SK-N-SH treated with all-trans-retinoic acid at 6 μM for 48 hours (cell line): ENCODE measurements at regions not wholly inside any gene's neighbourhood (a gene's known extent, or its start where the extent isn't known, plus 50 kb on each side); places are given as distances from the start of the nearest gene placed in this dataset.
A peak's percentile ranks its signal among the peaks of the same experiment; 100 is the strongest.

Experiments used
- ATAC-seq: fragments of 200-7000 bp; cut with Tn5 transposase; 3 replicates; pipeline ENCODE4 v1.9.1; 2020; ENCODE audit warnings: mild to moderate bottlenecking, moderate library complexity
- ARNTL ChIP-seq: fragments of 450-650 bp; formaldehyde crosslinking; IDR thresholded peaks from 2 replicates; pipeline ENCODE4 v1.5.0; 2020; ENCODE audit warnings: low read depth, mild to moderate bottlenecking, moderate library complexity, borderline replicate concordance
- BACH2 ChIP-seq: fragments of 250-450 bp; sonication (Bioruptor Pico); IDR thresholded peaks from 2 replicates; pipeline ENCODE4 v1.9.0; 2021; ENCODE audit warnings: mild to moderate bottlenecking, borderline replicate concordance
- CSDC2 ChIP-seq: fragments of 250-450 bp; sonication (Bioruptor Pico); IDR thresholded peaks from 2 replicates; pipeline ENCODE4 v1.5.0; 2020; ENCODE audit warnings: mild to moderate bottlenecking, moderate library complexity
- ESRRG ChIP-seq: fragments of 250-450 bp; sonication (Bioruptor Pico); IDR thresholded peaks from 2 replicates; pipeline ENCODE4 v1.6.1; 2021; ENCODE audit warnings: mild to moderate bottlenecking
- GLIS3 ChIP-seq: fragments of 250-450 bp; sonication (Bioruptor Pico); IDR thresholded peaks from 2 replicates; pipeline ENCODE4 v1.5.0; 2020; ENCODE audit warnings: mild to moderate bottlenecking, moderate library complexity
- ISL1 ChIP-seq: fragments of 250-450 bp; sonication (Bioruptor Pico); IDR thresholded peaks from 2 replicates; pipeline ENCODE4 v2.1.2; 2022; ENCODE audit warnings: mild to moderate bottlenecking, moderate library complexity
- OSR1 ChIP-seq: fragments of 250-450 bp; sonication (Bioruptor Pico); IDR thresholded peaks from 2 replicates; pipeline ENCODE4 v1.8.0; 2022; ENCODE audit warnings: moderate library complexity, mild to moderate bottlenecking, inconsistent platforms
- SNAI2 ChIP-seq: fragments of 250-450 bp; sonication (Bioruptor Pico); IDR thresholded peaks from 2 replicates; pipeline ENCODE4 v1.5.0; 2020; ENCODE audit warnings: mild to moderate bottlenecking, moderate library complexity
- TCF4 ChIP-seq: fragments of 250-450 bp; sonication (Bioruptor Pico); IDR thresholded peaks from 2 replicates; pipeline ENCODE4 v1.8.0; 2021; ENCODE audit warnings: mild to moderate bottlenecking, moderate library complexity, borderline replicate concordance
- TOX ChIP-seq: fragments of 250-450 bp; sonication (Bioruptor Pico); IDR thresholded peaks from 2 replicates; pipeline ENCODE4 v1.8.0; 2021; ENCODE audit warnings: mild to moderate bottlenecking, moderate library complexity, borderline replicate concordance
- ZC3H10 ChIP-seq: fragments of 250-450 bp; sonication (Bioruptor Pico); IDR thresholded peaks from 2 replicates; pipeline ENCODE4 v1.5.1; 2021; ENCODE audit warnings: mild to moderate bottlenecking, moderate library complexity
- ZFP3 ChIP-seq: fragments of 250-450 bp; sonication (Bioruptor Pico); IDR thresholded peaks from 2 replicates; pipeline ENCODE4 v1.5.0; 2020; ENCODE audit warnings: mild to moderate bottlenecking, moderate library complexity
- ZFP30 ChIP-seq: fragments of 450-650 bp; formaldehyde crosslinking; IDR thresholded peaks from 2 replicates; pipeline ENCODE4 v1.5.0; 2022; ENCODE audit warnings: mild to moderate bottlenecking, moderate library complexity
- ZNF565 ChIP-seq: fragments of 450-650 bp; formaldehyde crosslinking; conservative IDR thresholded peaks from 2 replicates; pipeline ENCODE4 v1.5.0; 2020; ENCODE audit warnings: low read depth, mild to moderate bottlenecking, moderate library complexity
- ZNF70 ChIP-seq: fragments of 450-650 bp; formaldehyde crosslinking; IDR thresholded peaks from 2 replicates; pipeline ENCODE4 v1.5.0; 2020; ENCODE audit warnings: mild to moderate bottlenecking, moderate library complexity
- TF ChIP-seq, protein P1 (sequence below): fragments of 250-450 bp; sonication (Bioruptor Pico); IDR thresholded peaks from 2 replicates; pipeline ENCODE4 v1.5.1; 2020; ENCODE audit warnings: low read depth, mild to moderate bottlenecking, moderate library complexity
- TF ChIP-seq, protein P2 (sequence below): fragments of 250-450 bp; sonication (Bioruptor Pico); IDR thresholded peaks from 2 replicates; pipeline ENCODE4 v1.5.1; 2021; ENCODE audit warnings: mild to moderate bottlenecking, moderate library complexity
- TF ChIP-seq, protein P3 (sequence below): fragments of 250-450 bp; sonication (Bioruptor Pico); IDR thresholded peaks from 2 replicates; pipeline ENCODE4 v1.8.0; 2020; ENCODE audit warnings: mild to moderate bottlenecking, moderate library complexity, borderline replicate concordance
- TF ChIP-seq, protein P4 (sequence below): fragments of 250-450 bp; sonication (Bioruptor Pico); IDR thresholded peaks from 2 replicates; pipeline ENCODE4 v1.8.0; 2021; ENCODE audit warnings: low read depth, mild to moderate bottlenecking, moderate library complexity, borderline replicate concordance

DNA sequence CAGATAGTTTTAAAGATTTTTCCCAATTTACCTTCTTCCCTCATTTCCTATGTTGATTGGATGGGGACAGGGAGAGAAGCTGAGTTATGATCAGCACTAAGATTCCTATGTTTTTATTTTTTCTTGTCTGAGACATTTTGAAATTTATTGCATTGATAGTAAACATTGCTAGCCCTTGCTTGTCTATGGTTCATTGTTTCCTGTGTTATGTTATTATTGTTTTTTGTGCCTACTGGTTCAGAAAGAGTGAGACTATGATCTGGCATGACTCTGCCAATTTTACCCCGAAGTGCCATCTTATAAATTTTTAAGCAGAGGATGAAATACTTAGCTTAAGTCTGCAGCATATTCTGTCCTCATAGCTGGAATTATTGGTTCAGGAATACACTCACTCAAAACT lies 478.5 kb downstream of the MBD2 start:
- TF ChIP-seq SNAI2 (CRISPR knock-in tag) (no peak), CSDC2 (no peak), ZC3H10 (CRISPR knock-in tag) (no peak), ZFP3 (CRISPR knock-in tag) (no peak), TOX (CRISPR knock-in tag) (no peak), ISL1 (CRISPR knock-in tag) (no peak), ZNF70 (no peak), BACH2 (no peak), ESRRG (no peak), ZNF565 (CRISPR knock-in tag) (no peak)
- TF ChIP-seq, protein P1, sequence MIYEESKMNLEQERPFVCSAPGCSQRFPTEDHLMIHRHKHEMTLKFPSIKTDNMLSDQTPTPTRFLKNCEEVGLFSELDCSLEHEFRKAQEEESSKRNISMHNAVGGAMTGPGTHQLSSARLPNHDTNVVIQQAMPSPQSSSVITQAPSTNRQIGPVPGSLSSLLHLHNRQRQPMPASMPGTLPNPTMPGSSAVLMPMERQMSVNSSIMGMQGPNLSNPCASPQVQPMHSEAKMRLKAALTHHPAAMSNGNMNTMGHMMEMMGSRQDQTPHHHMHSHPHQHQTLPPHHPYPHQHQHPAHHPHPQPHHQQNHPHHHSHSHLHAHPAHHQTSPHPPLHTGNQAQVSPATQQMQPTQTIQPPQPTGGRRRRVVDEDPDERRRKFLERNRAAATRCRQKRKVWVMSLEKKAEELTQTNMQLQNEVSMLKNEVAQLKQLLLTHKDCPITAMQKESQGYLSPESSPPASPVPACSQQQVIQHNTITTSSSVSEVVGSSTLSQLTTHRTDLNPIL (CRISPR knock-in tag): no peak
- TF ChIP-seq, protein P2, sequence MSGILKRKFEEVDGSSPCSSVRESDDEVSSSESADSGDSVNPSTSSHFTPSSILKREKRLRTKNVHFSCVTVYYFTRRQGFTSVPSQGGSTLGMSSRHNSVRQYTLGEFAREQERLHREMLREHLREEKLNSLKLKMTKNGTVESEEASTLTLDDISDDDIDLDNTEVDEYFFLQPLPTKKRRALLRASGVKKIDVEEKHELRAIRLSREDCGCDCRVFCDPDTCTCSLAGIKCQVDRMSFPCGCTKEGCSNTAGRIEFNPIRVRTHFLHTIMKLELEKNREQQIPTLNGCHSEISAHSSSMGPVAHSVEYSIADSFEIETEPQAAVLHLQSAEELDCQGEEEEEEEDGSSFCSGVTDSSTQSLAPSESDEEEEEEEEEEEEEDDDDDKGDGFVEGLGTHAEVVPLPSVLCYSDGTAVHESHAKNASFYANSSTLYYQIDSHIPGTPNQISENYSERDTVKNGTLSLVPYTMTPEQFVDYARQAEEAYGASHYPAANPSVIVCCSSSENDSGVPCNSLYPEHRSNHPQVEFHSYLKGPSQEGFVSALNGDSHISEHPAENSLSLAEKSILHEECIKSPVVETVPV (CRISPR knock-in tag): no peak
- TF ChIP-seq, all 23 proteins: peak for 0

DNA sequence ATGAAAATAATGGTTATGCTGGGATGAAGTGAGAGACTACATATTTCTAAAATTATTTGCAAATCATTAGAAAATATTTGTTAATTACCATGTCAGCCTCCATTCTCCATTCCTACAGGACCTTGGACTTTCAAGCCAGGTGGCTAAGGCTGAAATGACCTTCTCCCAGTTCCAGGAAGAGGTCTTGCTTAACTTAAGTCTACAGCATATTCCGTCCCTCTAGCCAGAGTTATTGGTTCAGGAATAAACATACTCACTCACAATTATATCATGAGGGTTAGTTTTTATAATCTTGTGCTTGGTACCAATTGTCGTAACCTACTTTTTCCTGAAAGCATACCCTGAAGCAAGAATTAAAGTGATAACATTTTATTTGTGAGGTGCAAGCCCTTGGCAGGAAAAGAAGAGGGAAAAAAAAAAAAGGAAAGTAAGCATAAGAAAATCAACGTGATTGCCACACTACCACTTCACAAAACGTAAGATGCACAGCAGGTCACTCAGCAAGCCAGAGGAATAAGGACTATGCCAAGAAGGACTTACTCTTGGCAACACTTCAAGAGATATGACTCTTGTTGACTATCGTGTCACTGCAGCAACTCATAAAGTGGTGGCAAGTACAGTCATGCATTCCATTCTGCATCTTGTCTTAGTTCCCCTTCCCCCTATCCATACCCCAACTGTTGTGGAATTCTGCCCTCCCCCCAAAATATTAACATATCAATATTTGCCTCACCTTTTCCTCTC lies 479.1 kb downstream of the MBD2 start:
- ATAC-seq: no peak
- TF ChIP-seq TOX (CRISPR knock-in tag): no peak
- TF ChIP-seq BACH2: no peak
- TF ChIP-seq, protein P3, sequence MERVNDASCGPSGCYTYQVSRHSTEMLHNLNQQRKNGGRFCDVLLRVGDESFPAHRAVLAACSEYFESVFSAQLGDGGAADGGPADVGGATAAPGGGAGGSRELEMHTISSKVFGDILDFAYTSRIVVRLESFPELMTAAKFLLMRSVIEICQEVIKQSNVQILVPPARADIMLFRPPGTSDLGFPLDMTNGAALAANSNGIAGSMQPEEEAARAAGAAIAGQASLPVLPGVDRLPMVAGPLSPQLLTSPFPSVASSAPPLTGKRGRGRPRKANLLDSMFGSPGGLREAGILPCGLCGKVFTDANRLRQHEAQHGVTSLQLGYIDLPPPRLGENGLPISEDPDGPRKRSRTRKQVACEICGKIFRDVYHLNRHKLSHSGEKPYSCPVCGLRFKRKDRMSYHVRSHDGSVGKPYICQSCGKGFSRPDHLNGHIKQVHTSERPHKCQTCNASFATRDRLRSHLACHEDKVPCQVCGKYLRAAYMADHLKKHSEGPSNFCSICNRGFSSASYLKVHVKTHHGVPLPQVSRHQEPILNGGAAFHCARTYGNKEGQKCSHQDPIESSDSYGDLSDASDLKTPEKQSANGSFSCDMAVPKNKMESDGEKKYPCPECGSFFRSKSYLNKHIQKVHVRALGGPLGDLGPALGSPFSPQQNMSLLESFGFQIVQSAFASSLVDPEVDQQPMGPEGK (CRISPR knock-in tag): no peak
- no peak for TF ChIP-seq GLIS3

More for the DNA sequence above, 478.5 kb downstream of the MBD2 start:
- ATAC-seq: no peak

- TF ChIP-seq, protein P4, sequence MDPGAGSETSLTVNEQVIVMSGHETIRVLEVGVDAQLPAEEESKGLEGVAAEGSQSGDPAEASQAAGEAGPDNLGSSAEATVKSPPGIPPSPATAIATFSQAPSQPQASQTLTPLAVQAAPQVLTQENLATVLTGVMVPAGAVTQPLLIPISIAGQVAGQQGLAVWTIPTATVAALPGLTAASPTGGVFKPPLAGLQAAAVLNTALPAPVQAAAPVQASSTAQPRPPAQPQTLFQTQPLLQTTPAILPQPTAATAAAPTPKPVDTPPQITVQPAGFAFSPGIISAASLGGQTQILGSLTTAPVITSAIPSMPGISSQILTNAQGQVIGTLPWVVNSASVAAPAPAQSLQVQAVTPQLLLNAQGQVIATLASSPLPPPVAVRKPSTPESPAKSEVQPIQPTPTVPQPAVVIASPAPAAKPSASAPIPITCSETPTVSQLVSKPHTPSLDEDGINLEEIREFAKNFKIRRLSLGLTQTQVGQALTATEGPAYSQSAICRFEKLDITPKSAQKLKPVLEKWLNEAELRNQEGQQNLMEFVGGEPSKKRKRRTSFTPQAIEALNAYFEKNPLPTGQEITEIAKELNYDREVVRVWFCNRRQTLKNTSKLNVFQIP (CRISPR knock-in tag): no peak
- TF ChIP-seq, protein P1 (CRISPR knock-in tag): no peak
- no peak for TF ChIP-seq GLIS3
- TF ChIP-seq ZNF565 (CRISPR knock-in tag): no peak
- no peak for TF ChIP-seq ESRRG
- TF ChIP-seq OSR1 (CRISPR knock-in tag): no peak
- no peak for TF ChIP-seq ZFP30 (CRISPR knock-in tag)
- no peak for TF ChIP-seq ARNTL (CRISPR knock-in tag)
- ATAC-seq: no peak
Observed at GRCh38 chr18:53739700-53740099, 484.8 kb downstream of the MBD2 start.

DNA sequence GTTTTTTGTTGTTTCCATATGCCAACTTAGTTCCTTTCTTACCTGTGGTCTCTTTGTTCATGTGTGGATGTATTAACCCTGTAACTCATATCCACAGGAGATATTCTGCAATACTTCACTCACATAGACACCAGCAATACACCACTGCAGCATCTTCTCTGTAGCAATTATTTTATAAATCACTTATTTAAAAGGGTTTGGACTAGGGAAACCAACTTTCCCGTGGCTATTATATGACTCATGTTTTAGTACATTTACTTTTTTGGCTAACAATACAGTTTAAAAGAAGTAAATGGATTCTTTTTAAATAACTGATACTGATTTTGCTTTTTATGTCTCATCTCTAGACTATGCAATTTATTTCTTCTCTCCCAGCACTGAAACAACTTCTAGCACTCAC lies 488.9 kb downstream of the MBD2 start:
- TF ChIP-seq GLIS3 (no peak), ISL1 (CRISPR knock-in tag) (0 out of 2 replicates have a peak, but pooled peaks have one; percentile 33)
- ATAC-seq: no peak

DNA sequence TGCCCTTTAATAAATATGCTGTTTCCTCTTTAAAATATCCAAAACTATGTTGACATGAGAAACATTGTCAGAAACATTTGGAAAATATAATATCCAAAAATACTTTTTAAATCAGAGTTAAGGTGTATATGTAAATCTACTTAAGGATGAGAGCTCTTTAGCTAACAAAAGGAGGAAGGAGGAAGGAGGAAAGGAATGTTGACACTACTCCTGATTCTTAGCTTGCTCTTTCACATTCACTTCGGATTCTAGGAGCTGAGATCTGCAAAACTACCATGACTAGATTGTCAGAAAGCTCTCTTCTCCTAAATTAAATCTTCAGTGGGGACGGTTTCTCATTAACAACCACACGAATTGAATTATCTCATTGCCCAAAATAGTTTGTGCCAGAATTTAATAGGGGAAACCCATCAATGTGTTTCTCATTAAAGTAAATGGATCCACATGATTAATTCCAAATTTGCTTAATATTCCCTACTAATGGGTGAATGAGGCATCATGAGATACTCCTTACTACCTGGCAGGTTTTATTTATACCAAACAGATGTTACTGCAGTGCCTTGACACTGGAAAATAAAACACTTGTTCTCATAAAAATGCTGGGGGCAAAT lies 509.1 kb downstream of the MBD2 start:
- TF ChIP-seq ARNTL (CRISPR knock-in tag) (no peak), TCF4 (CRISPR knock-in tag) (peak; percentile 75), SNAI2 (CRISPR knock-in tag) (no peak)
- ATAC-seq: no peak
